ENCODE measurements at regions not wholly inside any gene's neighbourhood (a gene's known extent, or its start where the extent isn't known, plus 50 kb on each side); places are given as distances from the start of the nearest gene placed in this dataset.
"Not testable (repeated sequence)": the region's sequence is repeated elsewhere in the genome, so short reads cannot be mapped to it uniquely, and the experiment has no call there.

GRCh38 chr16:87156195-87156594 is 161.0 kb downstream of the C16orf95 start:
- no peak overlapping the region for H3K4ac ChIP-seq (ENCODE audit: low read length)
- H3K23ac ChIP-seq (ENCODE audit: low read depth, low read length, poor library complexity) = no peak overlapping the region
- no peak overlapping the region for H2AFZ ChIP-seq (ENCODE audit: low read length)
- no CpG with 5 or more reads among the region's 3 CpGs for WGBS, 2 donors (ENCODE audit: extremely low coverage in 2 of 2, insufficient read length in 2 of 2, insufficient replicate concordance in 1 of 2)
- H4K91ac ChIP-seq (ENCODE audit: low read depth, low read length, poor library complexity) = no peak overlapping the region
- H3K9me3 ChIP-seq (replicated peaks in 1 of 2; ENCODE audit: control insufficient read depth in 2 of 2, insufficient read depth in 1 of 2, low read depth in 1 of 2, low read length in 2 of 2) = no peaks in the 10 kb centered on the region
- no peak overlapping the region for H2BK5ac ChIP-seq (ENCODE audit: low read length)
- no peak overlapping the region for H3K9ac ChIP-seq (ENCODE audit: low read depth, low read length, poor library complexity)
- no peak overlapping the region for H2BK12ac ChIP-seq (ENCODE audit: low read length)
- no peak overlapping the region for H2BK120ac ChIP-seq (ENCODE audit: low read depth, low read length)
- no peak overlapping the region for H3K4me3 ChIP-seq (ENCODE audit: low read length in 2 of 2)
- no peak overlapping the region for H3K27ac ChIP-seq (replicated peaks; ENCODE audit: low read length)
- H3K18ac ChIP-seq (ENCODE audit: low read length) = no peak overlapping the region
- H2BK15ac ChIP-seq (ENCODE audit: low read length) = no peak overlapping the region
- H2AK5ac ChIP-seq (ENCODE audit: low read depth, low read length) = no peak overlapping the region
- peaks cover 1 to 5% of the 10 kb centered on the region in 2 donors for H3K4me1 ChIP-seq (ENCODE audit: control insufficient read depth in 2 of 2, insufficient read depth in 1 of 2, low read depth in 1 of 2, low read length in 2 of 2)
- H3K14ac ChIP-seq (ENCODE audit: low read length) = no peak overlapping the region
- DNase-seq (ENCODE audit: low spot score) = no peak
- no peaks in the 10 kb centered on the region for H3K27me3 ChIP-seq (ENCODE audit: control insufficient read depth in 3 of 3, insufficient read depth in 3 of 3, low read depth in 1 of 3, low read length in 3 of 3)
- H3K4me2 ChIP-seq (ENCODE audit: insufficient read depth, low read length, poor library complexity, severe bottlenecking) = no peak overlapping the region
- no peaks in the 10 kb centered on the region for H3K36me3 ChIP-seq (replicated peaks in 1 of 2; ENCODE audit: control insufficient read depth in 2 of 2, insufficient read depth in 2 of 2, low read length in 2 of 2)
- no peak overlapping the region for H4K8ac ChIP-seq (ENCODE audit: low read depth, low read length)
- no peaks in the 10 kb centered on the region for H3K79me1 ChIP-seq (ENCODE audit: low read depth, low read length)

- WGBS, 2 donors (ENCODE audit: extremely low coverage in 2 of 2, insufficient read length in 2 of 2, insufficient replicate concordance in 1 of 2) = no CpG with 5 or more reads among the region's 15 CpGs
- DNase-seq (ENCODE audit: low spot score) = no peak
- Histone ChIP-seq H2BK120ac (ENCODE audit: low read depth, low read length) (no peak overlapping the region), H3K14ac (ENCODE audit: low read length) (peak overlapping the region; percentile 31), H3K27me3 (ENCODE audit: control insufficient read depth in 3 of 3, insufficient read depth in 3 of 3, low read depth in 1 of 3, low read length in 3 of 3) (no peaks in the 10 kb centered on the region), H2AFZ (ENCODE audit: low read length) (peak overlapping the region; percentile 88), H3K4me2 (ENCODE audit: insufficient read depth, low read length, poor library complexity, severe bottlenecking) (no peak overlapping the region), H3K4me3 (ENCODE audit: low read length in 2 of 2) (no peak overlapping the region), H2BK12ac (ENCODE audit: low read length) (no peak overlapping the region), H3K23ac (ENCODE audit: low read depth, low read length, poor library complexity) (no peak overlapping the region), H3K79me1 (ENCODE audit: low read depth, low read length) (no peaks in the 10 kb centered on the region), H2AK5ac (ENCODE audit: low read depth, low read length) (peak overlapping the region; percentile 60), H3K4me1 (ENCODE audit: control insufficient read depth in 2 of 2, insufficient read depth in 1 of 2, low read depth in 1 of 2, low read length in 2 of 2) (peaks cover 1 to 5% of the 10 kb centered on the region in 2 donors), H3K9ac (ENCODE audit: low read depth, low read length, poor library complexity) (peak overlapping the region; percentile 68), H3K18ac (ENCODE audit: low read length) (peak overlapping the region; percentile 49), H3K36me3 (replicated peaks in 1 of 2; ENCODE audit: control insufficient read depth in 2 of 2, insufficient read depth in 2 of 2, low read length in 2 of 2) (no peaks in the 10 kb centered on the region), H4K8ac (ENCODE audit: low read depth, low read length) (no peak overlapping the region), H3K9me3 (replicated peaks in 1 of 2; ENCODE audit: control insufficient read depth in 2 of 2, insufficient read depth in 1 of 2, low read depth in 1 of 2, low read length in 2 of 2) (no peaks in the 10 kb centered on the region), H2BK15ac (ENCODE audit: low read length) (peak overlapping the region; percentile 93), H4K91ac (ENCODE audit: low read depth, low read length, poor library complexity) (peak overlapping the region; percentile 65), H2BK5ac (ENCODE audit: low read length) (peak overlapping the region; percentile 4), H3K4ac (ENCODE audit: low read length) (no peak overlapping the region), H3K27ac (replicated peaks; ENCODE audit: low read length) (no peak overlapping the region)
Measured at GRCh38 chr16:87160234-87160636, 157.0 kb downstream of the C16orf95 start.

- Histone ChIP-seq H2AFZ (ENCODE audit: low read length) (peak overlapping the region; percentile 88), H3K4me2 (ENCODE audit: insufficient read depth, low read length, poor library complexity, severe bottlenecking) (no peak overlapping the region), H3K14ac (ENCODE audit: low read length) (no peak overlapping the region), H2BK12ac (ENCODE audit: low read length) (no peak overlapping the region), H3K4me1 (ENCODE audit: control insufficient read depth in 2 of 2, insufficient read depth in 1 of 2, low read depth in 1 of 2, low read length in 2 of 2) (peaks cover 1 to 5% of the 10 kb centered on the region in 2 donors), H3K36me3 (replicated peaks in 1 of 2; ENCODE audit: control insufficient read depth in 2 of 2, insufficient read depth in 2 of 2, low read length in 2 of 2) (no peaks in the 10 kb centered on the region), H3K23ac (ENCODE audit: low read depth, low read length, poor library complexity) (no peak overlapping the region), H3K4me3 (ENCODE audit: low read length in 2 of 2) (no peak overlapping the region), H3K27ac (replicated peaks; ENCODE audit: low read length) (no peak overlapping the region), H2BK5ac (ENCODE audit: low read length) (peak overlapping the region; percentile 4), H2BK15ac (ENCODE audit: low read length) (peak overlapping the region; percentile 93), H2AK5ac (ENCODE audit: low read depth, low read length) (peak overlapping the region; percentile 60), H3K9ac (ENCODE audit: low read depth, low read length, poor library complexity) (no peak overlapping the region), H3K4ac (ENCODE audit: low read length) (no peak overlapping the region), H3K18ac (ENCODE audit: low read length) (peak overlapping the region; percentile 59), H3K9me3 (replicated peaks in 1 of 2; ENCODE audit: control insufficient read depth in 2 of 2, insufficient read depth in 1 of 2, low read depth in 1 of 2, low read length in 2 of 2) (no peaks in the 10 kb centered on the region), H3K79me1 (ENCODE audit: low read depth, low read length) (no peaks in the 10 kb centered on the region), H4K8ac (ENCODE audit: low read depth, low read length) (no peak overlapping the region), H4K91ac (ENCODE audit: low read depth, low read length, poor library complexity) (no peak overlapping the region), H2BK120ac (ENCODE audit: low read depth, low read length) (no peak overlapping the region), H3K27me3 (ENCODE audit: control insufficient read depth in 3 of 3, insufficient read depth in 3 of 3, low read depth in 1 of 3, low read length in 3 of 3) (no peaks in the 10 kb centered on the region)
- DNase-seq (ENCODE audit: low spot score) = no peak
- no CpG with 5 or more reads among the region's 19 CpGs for WGBS, 2 donors (ENCODE audit: extremely low coverage in 2 of 2, insufficient read length in 2 of 2, insufficient replicate concordance in 1 of 2)
Measured at GRCh38 chr16:87160701-87161337, 156.4 kb downstream of the C16orf95 start.

GRCh38 chr16:87161410-87161809 is 155.8 kb downstream of the C16orf95 start:
- not testable (repeated sequence) for H4K8ac ChIP-seq (ENCODE audit: low read depth, low read length); H2BK5ac ChIP-seq (ENCODE audit: low read length); H3K4ac ChIP-seq (ENCODE audit: low read length); H2AFZ ChIP-seq (ENCODE audit: low read length); H2BK12ac ChIP-seq (ENCODE audit: low read length); H3K4me2 ChIP-seq (ENCODE audit: insufficient read depth, low read length, poor library complexity, severe bottlenecking); H2BK15ac ChIP-seq (ENCODE audit: low read length); H3K4me3 ChIP-seq (ENCODE audit: low read length in 2 of 2); H3K79me1 ChIP-seq (ENCODE audit: low read depth, low read length); H3K23ac ChIP-seq (ENCODE audit: low read depth, low read length, poor library complexity); H3K27ac ChIP-seq (replicated peaks; ENCODE audit: low read length); H3K27me3 ChIP-seq (ENCODE audit: control insufficient read depth in 3 of 3, insufficient read depth in 3 of 3, low read depth in 1 of 3, low read length in 3 of 3); H3K9ac ChIP-seq (ENCODE audit: low read depth, low read length, poor library complexity); H3K4me1 ChIP-seq (ENCODE audit: control insufficient read depth in 2 of 2, insufficient read depth in 1 of 2, low read depth in 1 of 2, low read length in 2 of 2); H3K14ac ChIP-seq (ENCODE audit: low read length); H2BK120ac ChIP-seq (ENCODE audit: low read depth, low read length); H3K18ac ChIP-seq (ENCODE audit: low read length); H2AK5ac ChIP-seq (ENCODE audit: low read depth, low read length); H3K36me3 ChIP-seq (replicated peaks in 1 of 2; ENCODE audit: control insufficient read depth in 2 of 2, insufficient read depth in 2 of 2, low read length in 2 of 2); DNase-seq (ENCODE audit: low spot score); H3K9me3 ChIP-seq (replicated peaks in 1 of 2; ENCODE audit: control insufficient read depth in 2 of 2, insufficient read depth in 1 of 2, low read depth in 1 of 2, low read length in 2 of 2); H4K91ac ChIP-seq (ENCODE audit: low read depth, low read length, poor library complexity)
- no CpG with 5 or more reads among the region's 7 CpGs for WGBS, 2 donors (ENCODE audit: extremely low coverage in 2 of 2, insufficient read length in 2 of 2, insufficient replicate concordance in 1 of 2)
